NCI-H2107 treated with DMSO at 0.1 percent for 48 hours (cell line): ENCODE measurements at regions not wholly inside any gene's neighbourhood (a gene's known extent, or its start where the extent isn't known, plus 50 kb on each side); places are given as distances from the start of the nearest gene placed in this dataset.

Experiments used
- DNase-seq: peaks from one replicate; lab custom pipeline; 2025; ENCODE audit not compliant: unreplicated experiment; lab: John Stamatoyannopoulos, UW

DNA sequence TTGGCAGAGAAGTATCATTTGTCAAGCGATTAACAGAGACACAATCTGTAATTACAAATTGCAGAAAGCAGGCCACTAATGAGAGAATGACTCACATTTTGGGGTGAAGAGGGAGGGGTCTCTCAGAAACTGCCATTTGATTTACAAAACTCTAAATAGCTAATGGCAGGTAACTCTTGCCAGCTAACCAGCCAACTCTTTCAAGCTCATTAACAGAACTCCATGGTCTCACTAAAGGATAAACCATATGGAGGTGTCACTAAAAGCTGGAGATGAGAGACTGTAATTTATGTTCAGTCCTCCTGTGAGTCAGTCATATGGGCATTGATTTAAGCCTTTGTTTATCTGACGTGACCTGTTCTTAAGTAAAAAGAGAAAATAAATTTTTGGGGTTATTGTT, 336.4 kb downstream of the FOXG1 start:
- no peak for DNase-seq

DNA sequence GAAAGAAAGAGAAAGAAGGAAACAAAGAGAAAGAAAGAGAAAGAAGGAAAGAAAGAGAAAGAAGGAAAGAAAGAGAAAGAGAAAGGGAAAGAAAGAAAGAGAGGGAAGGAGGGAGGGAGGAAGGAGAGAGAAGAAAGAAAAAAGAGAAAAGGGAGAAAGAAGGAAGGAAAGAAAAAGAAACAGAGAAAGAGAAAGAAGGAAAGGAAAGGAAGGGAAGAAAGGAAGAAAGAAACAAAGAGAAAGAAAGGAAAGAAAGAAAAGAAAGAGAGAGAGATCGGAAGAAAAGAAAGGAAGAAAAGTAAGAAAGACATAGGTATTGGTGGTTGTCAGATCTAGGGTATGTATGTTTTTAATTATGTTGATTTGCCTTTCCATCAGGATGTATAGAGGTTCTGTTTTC, 342.3 kb downstream of the FOXG1 start:
- DNase-seq: no peak

DNA sequence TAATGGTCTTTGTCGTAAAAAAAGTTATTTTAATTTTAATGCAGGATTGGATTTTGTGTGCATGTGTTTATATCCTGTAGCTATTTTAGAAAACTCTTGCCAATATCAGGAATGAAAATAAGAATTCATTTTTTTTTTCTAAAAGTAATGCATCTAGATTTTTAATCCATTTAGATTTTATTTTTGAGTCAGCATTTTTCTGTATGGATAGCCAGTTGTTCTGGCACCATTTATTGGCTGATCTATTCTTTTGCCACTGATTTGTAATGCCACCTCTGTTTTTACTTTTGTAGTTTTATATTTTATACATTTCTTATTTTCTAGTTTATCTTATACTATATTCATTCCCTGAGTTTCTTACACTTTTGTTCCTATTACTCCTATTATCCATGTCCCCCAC, 343.0 kb downstream of the FOXG1 start:
- no peak for DNase-seq

DNA sequence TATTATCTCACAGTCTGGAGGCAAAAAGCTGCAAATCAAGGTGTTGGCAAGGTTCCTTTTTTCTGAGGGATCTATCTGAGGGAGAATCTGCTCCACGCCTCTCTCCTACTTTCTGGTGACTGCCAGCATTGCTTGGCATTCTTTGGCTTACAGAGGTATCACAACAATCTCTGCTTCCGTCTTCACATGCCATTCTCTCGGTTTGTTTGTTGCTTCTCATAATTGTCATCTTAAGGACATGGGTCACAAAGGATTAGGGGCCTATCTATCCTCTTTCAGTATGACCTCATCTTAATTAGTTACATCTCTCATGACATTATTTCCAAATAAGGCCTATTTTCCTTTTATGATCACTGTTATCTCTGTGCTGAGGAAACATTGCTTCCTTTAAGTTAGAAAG, 345.0 kb downstream of the FOXG1 start:
- no peak for DNase-seq

DNA sequence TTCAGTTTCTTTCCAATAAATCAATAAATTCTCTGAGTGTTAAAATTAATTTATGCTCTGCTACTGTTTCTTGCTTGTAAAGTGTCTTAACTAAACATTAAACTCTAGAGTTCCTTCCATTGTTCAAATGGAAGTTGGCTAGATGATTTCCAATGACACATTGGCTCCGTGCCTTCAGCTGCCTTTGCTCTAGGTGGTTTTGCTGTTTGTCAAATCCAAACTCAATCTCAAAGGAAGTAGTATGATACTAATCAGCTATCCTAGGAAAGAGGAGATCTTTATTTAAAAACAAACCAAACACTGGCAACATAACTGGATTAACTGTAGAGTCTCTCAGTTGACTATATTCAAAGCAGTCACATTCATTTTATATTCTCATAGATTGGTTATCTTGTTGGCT, 356.4 kb downstream of the FOXG1 start:
- DNase-seq: no peak

DNA sequence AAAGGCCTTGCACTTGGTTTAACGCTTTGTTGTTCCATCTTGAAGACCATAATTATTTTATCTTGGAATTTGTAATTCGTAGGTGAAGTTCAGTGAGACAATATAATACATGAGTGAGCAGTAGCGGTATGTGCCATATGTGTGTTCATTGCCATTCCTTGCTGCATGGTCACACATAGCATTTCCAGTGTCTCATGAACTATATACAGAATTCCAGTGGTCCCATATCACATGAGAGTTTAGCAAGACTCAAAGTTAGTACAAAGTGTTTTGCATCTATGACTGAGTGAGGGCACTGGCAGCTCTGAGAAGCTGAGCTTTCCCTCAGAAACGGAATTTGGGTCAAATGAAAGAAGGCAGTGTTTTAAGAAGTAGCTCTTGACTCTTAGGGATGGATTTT, 359.8 kb downstream of the FOXG1 start:
- DNase-seq: no peak

DNA sequence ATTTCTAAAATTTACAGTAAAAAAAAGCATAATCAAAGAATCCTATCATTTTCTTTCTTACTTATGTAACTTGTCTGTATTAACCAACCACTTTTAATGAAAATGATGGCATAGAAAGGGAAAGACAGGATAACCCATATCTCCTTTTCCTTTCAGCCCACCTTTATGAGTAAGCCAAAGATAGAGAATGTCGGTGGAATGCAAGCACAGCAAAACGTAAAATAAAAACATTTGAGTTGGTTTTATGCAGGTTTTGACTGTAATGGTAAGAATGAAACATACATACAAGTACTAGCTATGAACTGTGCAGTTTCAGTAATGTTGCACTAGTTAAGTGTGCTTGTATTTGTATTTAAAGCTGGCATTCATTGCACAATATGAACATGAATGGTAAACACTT, 360.3 kb downstream of the FOXG1 start:
- no peak for DNase-seq

DNA sequence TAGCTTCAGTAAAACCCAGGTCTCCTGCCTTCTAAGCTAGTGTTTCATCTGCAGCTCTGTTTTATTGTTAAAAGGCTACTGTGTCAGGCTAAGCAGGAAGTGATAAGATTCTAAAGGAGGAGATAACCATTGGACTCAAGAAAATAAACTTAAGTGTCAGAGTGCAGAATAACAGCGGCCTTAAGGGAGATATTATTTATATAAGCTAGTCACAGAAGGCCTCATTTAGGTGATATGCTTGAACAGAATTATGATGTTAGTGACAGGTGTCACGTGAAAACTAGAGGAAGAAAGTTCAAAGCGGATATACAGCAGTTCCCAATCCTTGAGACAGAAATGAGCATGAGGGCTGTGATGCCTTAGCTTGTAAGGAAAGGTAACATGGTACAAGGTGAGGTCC, 373.4 kb downstream of the FOXG1 start:
- DNase-seq: no peak

DNA sequence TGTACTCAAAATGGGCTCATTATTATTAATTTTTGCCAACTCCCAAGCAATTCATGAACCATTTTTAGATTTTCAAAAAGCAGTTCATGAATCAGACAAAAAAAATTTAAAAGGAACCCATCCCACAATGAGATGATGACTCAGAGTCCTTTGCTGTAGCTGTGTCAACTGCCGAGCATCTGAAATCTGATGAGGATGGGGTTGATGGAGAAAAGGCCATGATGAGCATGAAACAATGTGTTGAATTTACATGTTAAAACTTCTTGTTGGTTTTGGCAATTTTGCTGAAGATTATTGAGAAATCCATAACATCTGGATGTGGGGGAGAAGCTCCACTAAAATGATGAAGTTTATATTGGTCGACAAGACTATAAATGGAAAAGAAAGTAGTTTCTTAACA, 378.0 kb downstream of the FOXG1 start:
- no peak for DNase-seq

DNA sequence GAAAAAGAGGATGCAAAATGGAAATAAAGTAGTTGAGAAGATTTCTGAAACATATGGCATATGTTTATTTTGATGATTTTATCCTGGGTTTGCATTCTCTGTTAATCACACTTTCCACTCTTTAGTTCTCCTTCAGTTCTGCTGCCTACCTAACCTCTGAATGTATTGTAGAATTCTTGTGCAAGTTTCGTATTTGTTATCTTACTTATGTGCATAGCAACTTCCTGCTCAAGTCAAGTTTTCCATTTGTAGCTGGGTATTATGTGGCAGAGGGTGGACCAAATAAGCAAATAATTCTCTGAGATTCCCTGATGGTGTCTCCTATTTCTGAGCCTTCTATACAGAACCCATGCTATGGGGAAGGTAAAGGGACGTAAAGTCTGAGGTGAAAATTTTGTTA, 381.6 kb downstream of the FOXG1 start:
- DNase-seq: no peak

DNA sequence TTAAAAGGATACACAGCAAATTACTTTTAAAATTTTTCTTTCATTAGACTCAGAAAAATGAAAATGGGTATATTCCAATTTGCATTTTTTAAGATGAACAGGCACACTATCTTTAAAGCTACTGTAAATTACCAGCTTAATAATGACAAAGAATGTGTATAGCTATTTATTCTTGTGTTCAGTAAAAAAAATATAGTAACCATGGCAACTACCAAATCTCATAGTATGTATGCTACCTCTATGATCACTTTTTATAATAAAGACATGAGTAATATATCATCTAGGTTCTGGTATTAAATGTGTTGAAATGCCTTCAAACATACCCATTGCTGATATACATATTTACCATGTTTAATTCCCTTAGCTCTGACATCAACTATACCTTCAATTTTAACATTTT, 383.2 kb downstream of the FOXG1 start:
- no peak for DNase-seq

DNA sequence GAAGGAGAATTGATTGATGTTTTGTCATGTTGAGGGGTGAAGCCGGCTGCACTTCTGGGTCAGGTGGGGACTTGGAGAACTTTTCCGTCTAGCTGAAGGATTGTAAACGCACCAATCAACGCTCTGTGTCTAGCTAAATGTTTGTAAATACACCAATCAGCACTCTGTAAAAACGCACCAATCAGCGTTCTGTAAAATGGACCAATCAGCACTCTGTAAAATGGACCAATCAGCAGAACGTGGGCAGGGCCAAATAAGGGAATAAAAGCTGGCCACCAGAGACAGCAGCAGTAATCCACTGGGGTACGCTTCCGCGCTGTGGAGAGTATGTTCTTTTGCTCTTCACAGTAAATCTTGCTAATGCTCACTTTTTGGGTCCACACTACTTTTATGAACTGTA, 384.1 kb downstream of the FOXG1 start:
- DNase-seq: no peak

DNA sequence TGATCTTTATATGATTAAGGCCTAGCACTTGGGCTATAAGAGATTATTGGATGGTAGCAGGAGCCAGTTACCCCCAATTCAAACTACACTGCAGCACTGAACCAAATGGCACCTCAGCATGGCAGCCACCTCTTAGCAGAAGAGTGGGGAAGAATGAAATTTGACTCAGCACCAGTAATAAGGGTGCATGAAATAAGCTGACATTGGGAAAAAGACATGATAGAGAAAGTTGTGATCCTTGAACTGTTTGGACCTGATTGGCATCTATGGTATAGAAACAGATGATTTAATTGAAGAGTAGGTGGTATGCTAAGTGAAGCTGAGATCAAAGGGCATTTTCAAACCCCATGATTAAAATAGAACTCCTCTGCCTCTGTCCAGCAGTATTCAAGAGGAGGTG, 389.5 kb downstream of the FOXG1 start:
- no peak for DNase-seq

DNA sequence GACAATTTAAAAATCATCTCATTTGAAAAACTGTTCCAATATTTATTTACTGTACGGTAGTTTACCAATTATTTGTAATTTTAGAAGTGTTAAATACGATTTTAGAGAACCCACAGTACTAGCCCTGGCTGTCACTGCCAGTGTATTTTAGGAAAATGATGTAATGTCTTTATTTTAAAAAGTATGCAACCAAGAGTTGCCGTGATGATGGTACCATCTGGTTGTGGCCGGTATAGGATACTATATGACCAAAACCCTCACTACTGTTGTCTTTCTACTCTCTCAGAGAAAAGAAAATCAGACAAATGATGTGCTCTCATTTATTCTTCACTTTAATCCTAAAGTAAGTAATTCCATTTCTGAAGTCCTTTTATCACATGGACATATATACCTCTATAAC, 395.0 kb downstream of the FOXG1 start:
- DNase-seq: no peak

DNA sequence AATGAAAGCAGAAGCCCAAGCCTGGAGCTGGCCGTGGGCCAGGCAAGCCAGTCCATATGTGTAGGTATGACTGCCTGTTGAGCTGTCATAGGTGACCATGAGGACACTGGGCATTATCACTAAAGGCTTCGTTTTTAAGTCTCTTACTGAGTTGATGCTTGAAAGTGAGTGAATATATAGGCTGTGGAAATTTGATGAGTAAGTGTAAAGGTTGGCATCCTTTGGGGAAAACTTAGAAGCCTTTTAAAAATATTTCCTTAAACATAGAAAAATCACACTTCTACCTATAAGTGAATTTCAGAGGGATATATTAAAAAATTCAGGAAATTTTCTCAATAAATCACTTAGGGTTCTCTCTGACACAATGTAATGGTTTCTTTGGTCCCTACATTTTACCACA, 396.5 kb downstream of the FOXG1 start:
- DNase-seq: no peak

DNA sequence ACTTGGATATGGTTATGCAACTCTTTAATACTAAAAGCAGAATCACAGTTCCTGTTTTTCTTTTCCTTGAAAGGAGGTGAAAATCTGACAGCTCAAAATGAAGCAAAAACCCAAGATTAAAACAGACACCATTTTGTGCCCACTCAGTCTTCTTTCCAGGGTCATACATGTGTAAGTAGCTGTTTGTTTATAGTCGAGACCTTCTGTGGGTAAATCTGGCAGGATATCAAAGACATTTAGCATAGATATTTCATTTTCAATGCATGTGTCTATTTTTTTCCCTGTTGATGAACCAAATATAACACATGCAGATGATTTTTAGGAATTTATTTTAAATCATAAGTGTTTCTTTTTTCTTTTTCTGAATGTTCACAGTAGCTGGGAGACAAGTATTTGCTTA, 398.8 kb downstream of the FOXG1 start:
- DNase-seq: no peak

DNA sequence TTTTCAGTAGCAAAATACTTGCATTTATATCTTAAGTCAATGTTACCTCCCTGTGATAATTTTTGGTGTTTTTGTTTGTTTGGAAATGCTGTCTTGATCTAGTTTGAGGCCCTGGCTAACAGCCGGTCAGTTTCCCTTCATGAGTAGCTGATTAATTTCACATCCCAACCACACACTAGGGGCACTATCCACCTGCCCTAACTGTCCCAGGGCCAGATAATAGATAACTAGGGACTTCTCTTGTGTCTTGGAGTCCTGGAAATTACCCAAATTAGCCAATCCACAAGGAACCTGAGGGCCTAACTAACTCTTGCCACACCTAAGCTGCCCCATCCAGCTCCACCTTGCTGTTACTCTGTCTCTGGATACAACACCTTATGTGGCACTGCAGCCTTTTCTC, 399.9 kb downstream of the FOXG1 start:
- DNase-seq: no peak

DNA sequence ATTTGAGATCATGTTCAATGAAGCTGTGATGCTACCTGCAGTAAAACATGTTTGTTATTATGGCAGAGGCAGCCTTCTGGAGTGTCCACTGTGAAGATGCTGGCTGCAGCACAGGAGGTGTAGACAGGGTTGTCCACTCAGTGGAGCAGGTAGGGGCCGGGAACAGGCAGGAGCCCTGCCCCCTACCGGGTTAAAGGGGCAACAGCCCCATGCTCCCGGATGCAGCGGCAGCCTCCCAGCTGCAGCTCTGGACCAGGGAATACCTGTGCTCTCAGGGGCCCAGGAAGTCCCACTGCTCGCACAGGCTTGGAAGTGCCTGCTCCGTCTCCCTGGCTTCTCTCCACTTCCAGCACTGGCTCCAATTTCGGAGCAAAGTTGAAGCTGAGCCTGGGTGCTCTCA, 401.6 kb downstream of the FOXG1 start:
- no peak for DNase-seq

DNA sequence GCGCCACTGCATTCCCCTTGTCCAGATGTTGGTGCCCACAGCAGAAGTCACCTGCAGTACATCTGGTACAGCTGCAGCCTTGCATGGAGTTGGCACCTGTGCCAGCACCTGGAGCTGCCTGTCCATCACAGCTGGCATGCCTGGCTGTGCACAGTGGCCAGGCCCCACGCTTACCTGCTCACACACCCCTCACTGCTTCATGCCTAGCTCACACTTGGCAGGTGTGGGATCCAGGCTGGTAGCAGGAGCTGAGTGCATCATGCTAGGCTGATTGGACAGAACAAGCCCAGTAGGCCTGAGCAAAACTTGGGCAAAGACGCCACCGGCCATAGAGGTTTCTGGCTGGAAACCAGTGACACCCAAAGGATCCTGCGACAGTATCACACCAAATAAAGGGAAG, 402.8 kb downstream of the FOXG1 start:
- no peak for DNase-seq

DNA sequence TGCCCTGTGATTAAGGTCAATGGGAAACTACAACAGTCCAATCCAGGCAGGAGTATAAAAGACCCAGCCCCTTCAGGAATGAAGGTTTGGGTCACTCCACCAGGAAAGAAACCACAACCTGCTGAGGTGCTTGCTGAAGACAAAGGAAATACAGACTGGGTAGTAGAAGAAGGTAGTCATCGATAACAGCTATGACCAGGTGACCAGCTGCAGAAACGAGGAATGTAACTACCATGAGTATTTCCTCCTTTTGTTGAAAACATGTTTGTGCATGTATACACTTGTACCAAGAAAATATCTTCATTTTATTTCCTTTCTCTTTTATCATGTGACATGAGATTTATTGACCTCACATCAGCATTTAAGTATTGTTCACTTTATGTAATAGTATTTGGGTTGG, 409.1 kb downstream of the FOXG1 start:
- no peak for DNase-seq

DNA sequence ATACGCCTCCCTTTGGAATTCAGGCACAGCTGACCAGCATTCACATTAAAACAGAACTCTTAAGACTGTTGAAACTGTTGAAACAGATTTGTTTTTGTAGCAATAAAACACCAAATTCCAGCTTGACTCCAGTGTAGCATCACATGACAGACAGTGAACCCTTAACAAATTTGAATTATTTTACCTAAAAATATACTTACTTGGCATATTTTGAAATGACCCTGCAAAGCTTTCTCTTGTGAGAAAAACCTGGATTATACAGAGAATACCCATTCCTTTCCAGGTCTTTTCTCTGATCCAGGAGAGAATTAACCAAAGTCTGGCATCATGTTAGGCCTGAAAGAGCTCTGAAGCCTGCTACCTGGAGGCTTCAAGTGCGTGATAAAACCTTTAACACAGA, 410.3 kb downstream of the FOXG1 start:
- no peak for DNase-seq

DNA sequence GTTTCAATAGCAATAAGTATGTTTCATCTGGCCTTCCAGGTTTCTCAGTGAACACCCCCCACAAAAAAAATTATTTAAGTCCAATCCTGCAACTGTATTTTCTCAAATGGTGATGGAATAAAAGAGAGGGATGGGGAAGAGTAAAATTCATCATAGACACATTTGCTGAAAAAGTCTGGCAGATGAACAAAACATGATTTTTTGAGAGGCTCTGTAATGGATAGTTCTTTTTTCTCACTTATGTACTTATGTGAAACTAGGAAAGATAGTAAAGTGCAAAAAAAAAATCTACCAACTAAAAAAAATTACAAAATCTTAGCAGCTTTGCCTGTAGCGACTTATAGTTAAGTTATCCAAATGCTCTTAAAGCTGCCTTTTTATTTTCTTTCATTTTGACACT, 412.4 kb downstream of the FOXG1 start:
- no peak for DNase-seq

DNA sequence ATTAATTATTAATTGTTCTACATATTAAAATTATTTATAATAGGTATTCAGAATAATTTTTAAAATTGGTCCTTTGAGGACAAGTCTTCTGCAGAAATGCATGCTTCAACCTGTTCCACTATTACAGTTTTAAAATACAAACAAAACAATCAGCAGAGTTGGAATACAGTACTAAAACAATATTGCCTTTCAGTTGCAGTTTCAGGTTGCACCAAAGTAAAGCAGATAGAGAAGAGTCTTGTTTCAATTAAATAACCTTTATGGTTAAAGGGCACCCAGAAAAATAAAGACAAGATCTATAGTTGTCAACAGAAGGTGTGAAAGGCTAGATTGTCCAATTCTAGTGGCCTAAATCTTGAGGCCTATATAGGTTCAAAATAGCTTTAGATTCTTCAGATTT, 424.5 kb downstream of the FOXG1 start:
- no peak for DNase-seq

DNA sequence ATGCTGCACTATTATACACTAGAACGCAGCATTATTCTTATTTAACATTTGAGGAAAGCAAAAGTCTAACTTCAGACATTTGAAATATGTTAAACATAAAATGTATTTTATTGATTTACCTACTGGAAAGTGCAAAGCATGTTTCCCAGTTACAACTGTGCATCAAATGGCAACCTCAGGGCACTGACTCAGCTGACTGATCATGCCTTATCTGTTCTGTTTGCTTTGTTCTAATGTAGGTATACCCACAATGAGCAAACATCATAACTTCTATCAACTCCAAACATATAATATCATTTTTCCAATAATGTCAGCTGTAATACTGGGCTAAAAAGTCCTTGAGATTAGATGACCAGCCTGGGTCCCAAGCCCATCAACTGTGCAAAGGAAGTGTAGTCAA, 431.0 kb downstream of the FOXG1 start:
- DNase-seq: no peak
